HG03521 (cell line): ENCODE measurements at regions not wholly inside any gene's neighbourhood (a gene's known extent, or its start where the extent isn't known, plus 50 kb on each side); places are given as distances from the start of the nearest gene placed in this dataset.

Source experiments
- ATAC-seq: cut with Tn5 transposase; IDR thresholded peaks from one replicate; pipeline ENCODE4 v1.9.1; 2021; ENCODE audit warnings: mild to moderate bottlenecking, moderate library complexity; ENCODE audit not compliant: unreplicated experiment

DNA sequence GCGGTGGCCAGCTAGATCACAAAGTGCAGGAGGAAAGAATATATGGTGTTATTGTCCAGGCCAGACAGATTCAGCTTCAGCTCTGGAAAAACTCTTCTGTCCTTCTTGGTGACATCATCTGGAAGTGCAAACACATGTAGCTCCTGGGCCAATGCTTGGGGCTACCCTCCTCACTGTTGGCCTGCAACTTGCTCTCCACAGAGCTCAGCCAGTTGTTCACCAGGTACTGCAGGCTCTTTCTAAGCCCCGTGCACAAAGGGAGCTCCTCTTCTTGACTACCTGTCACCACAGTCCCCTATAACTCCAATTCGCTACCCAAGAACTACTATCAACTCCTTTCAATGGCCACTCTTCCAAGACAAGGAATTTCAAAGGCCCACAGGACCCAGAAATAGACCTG is 1175.9 kb upstream of the CDH9 start:
- no peak for ATAC-seq

DNA sequence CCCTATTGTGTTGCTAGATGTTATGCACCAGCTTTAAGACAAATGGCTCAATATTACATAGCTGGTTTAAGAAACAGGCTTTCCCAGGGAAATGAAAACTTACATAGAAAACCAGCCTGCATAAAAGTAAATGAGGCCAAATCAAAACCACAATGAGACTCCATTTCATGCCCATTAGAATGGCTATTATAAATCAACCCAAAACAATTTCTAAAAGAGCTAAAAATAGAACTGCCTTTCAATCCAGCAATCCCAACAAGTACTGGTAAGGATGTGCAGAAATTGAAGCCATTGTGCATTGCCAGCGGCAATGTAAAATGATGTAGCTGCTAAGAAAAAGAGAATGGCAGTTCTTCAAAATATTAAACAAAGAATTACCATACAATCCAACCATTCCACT is 1170.0 kb upstream of the CDH9 start:
- ATAC-seq: no peak

DNA sequence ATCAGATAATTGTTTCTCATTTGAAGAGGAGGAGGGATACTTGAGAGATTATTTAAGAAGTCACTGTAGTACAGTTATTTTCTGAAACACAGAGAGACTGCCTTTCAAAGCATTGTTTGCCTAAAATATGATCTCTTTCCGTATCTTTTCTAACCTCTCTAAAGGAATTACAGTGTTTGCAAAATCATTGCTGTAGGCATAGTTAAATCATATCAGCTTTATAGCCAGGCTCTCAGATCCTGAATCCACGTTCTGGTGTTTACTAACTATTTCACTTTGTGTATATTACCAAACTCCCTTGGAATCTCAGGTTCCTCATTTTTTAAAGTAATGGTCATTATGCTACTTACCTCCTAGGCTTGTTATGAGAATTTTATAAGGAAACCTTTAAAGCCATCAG is 1151.6 kb upstream of the CDH9 start:
- no peak for ATAC-seq

GRCh38 chr5:28174691-28175090 is 1136.3 kb upstream of the CDH9 start:
- no peak for ATAC-seq

GRCh38 chr5:28165096-28165495 is 1126.7 kb upstream of the CDH9 start:
- ATAC-seq: no peak

- ATAC-seq: no peak
These were observed 1126.2 kb upstream of the CDH9 start for GRCh38 chr5:28164568-28164967.

- ATAC-seq: no peak
These were observed 1118.6 kb upstream of the CDH9 start for GRCh38 chr5:28156981-28157380.

- ATAC-seq: no peak
These were observed 1105.1 kb upstream of the CDH9 start for GRCh38 chr5:28143519-28143918.

DNA sequence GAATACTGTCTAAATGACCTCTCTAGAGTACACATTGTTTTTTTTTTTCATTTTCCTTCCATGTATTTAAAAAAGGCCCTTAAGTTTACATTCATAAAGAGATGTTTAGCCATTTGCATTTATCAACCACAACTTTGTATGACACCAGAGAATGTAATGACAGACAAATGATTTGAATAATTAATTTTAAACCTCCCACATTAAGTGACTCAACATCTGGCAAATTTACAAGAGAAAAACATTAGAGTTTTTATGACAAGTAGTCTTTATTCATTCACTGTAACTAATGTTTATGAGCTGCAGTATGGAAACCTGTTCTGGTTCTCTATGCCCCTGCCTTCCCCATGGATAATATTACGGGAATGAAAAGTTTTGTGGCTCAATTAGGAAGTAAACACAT is 1093.8 kb upstream of the CDH9 start:
- no peak for ATAC-seq

GRCh38 chr5:28117691-28118090 is 1079.3 kb upstream of the CDH9 start:
- ATAC-seq: no peak

DNA sequence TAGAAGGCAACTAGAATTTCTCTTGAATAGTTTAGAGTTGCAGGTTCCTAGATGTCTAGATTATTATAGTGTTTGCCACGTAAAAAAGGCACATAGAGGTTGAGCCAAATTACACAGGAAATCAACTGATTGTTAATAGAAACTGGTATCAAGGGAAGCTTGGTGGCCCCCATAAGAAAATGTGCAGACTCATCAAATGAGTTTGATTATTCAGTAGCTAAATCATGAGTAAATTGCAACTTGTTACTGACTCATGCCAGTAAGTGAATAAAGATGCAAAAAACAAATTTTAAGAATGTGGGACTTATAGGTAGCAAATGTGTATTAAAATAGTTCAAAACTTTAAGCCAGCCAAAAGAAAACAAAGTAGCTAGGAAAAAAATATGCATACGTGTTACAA is 1078.9 kb upstream of the CDH9 start:
- no peak for ATAC-seq

GRCh38 chr5:28110781-28111180 is 1072.4 kb upstream of the CDH9 start:
- no peak for ATAC-seq

GRCh38 chr5:28104080-28104479 is 1065.7 kb upstream of the CDH9 start:
- no peak for ATAC-seq

DNA sequence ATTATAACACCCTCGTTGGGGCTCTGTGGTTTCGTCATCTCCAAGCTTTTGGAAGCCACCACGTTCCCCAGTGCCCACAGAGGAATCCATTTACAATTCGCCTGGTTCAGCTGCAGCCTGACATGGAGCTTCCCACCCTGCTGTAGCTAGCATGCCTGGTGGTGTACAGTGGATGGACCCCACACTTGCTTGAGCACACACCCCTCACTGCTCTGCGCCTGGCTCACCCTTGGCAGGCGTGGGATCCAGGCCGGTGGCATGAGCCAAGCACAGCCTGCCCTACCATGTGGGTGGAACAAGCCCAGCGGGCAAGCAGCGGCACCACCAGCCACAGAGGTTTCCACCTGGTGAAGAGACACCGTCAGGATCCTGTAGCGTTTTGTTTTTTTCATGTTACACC is 1045.7 kb upstream of the CDH9 start:
- no peak for ATAC-seq

DNA sequence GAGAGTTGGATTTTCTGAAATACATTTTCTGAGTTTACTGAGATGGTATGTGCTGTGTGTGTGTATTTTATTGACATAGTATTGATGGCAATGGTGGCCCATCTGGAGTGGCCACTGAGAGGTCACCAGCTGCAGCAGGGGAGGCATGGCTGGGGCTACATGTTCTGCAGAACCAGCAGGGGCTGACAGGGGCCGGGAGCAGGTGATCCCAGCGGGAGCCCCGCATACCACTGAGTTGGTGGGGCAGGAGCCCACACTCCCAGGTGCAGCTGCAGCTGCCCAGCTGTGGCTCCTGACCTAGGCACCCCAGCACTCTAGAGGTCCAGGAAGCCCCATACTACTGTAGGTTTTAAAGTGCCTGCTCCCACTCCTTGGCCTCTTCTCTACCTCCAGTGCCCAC is 1044.2 kb upstream of the CDH9 start:
- ATAC-seq: no peak

GRCh38 chr5:28077291-28078240 is 1039.2 kb upstream of the CDH9 start:
- ATAC-seq: no peak

- ATAC-seq: no peak
These were observed 1028.5 kb upstream of the CDH9 start for GRCh38 chr5:28066856-28067255.

- ATAC-seq: no peak
These were observed 1027.3 kb upstream of the CDH9 start for GRCh38 chr5:28065656-28066055.

DNA sequence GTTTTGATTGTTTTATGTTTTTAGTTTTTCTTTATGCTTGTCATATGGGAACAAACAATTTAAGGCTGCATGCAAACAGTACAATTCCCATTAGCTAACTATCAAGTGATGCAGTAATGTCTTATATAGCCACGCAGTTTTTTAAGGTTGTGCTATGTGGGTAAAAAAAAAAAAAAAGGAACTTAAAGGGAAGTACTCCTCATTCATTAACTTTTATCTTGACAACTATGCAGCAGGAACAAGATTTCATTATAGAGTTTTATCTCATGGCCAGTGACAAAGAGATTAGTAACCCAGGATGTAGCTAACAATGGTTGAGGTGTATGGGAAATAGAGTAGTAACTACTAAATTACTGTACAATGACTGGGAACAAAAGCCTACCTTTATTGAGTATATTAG is 1008.2 kb upstream of the CDH9 start:
- no peak for ATAC-seq

GRCh38 chr5:28027851-28028250 is 989.5 kb upstream of the CDH9 start:
- ATAC-seq: no peak

- no peak for ATAC-seq
These were observed 978.8 kb upstream of the CDH9 start for GRCh38 chr5:28017178-28017577.

DNA sequence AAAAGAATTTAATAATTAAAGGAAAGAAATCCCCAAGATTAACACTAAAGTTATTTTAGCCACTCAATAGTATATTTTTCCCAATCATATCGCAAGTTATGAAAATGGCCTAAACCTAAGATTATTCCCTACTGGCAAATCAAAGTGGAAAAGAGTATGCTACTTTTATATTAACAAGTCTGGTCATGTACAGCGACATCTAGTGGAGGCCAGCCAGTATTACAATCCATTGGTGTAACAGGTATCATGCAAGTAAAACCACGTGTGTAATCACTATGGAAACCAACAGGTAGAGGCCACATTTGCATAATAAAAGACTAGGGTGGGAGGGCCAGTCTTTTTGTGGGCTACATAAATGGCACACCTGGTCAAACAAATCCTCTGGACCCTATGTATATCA is 976.4 kb upstream of the CDH9 start:
- no peak for ATAC-seq

- ATAC-seq: no peak
These were observed 974.2 kb upstream of the CDH9 start for GRCh38 chr5:28012538-28012937.
